ENCODE measurements at regions not wholly inside any gene's neighbourhood (a gene's known extent, or its start where the extent isn't known, plus 50 kb on each side); places are given as distances from the start of the nearest gene placed in this dataset.

DNA sequence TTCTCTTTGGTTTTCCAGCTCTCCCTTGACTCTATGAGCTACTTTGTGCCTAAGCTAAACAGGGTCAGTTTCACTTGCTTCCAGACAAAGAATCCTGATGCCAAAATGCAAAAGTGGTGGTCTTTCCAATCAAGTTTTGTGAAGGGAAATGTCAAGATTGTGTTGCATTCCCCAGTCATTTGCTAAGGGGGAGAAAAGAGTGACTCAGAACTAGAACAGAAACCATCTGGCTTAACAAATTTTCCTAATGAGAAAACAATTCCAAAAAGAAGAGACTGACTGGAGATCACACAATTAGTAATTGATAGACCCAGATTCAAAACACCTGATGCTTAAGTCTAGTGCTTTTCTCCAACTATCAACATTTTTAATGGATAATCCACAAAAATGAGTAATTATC lies 235.1 kb upstream of the DIO2 start:
- ChIA-PET CTCF (ENCODE audit: unreplicated experiment) (no interaction called here), POLR2A (no interaction called here)
- no peak for TF ChIP-seq EZH2phosphoT487 (IDR thresholded peaks at IDR 0.05; ENCODE audit: borderline replicate concordance, low read depth, low read length)
- TF ChIP-seq, protein P1, sequence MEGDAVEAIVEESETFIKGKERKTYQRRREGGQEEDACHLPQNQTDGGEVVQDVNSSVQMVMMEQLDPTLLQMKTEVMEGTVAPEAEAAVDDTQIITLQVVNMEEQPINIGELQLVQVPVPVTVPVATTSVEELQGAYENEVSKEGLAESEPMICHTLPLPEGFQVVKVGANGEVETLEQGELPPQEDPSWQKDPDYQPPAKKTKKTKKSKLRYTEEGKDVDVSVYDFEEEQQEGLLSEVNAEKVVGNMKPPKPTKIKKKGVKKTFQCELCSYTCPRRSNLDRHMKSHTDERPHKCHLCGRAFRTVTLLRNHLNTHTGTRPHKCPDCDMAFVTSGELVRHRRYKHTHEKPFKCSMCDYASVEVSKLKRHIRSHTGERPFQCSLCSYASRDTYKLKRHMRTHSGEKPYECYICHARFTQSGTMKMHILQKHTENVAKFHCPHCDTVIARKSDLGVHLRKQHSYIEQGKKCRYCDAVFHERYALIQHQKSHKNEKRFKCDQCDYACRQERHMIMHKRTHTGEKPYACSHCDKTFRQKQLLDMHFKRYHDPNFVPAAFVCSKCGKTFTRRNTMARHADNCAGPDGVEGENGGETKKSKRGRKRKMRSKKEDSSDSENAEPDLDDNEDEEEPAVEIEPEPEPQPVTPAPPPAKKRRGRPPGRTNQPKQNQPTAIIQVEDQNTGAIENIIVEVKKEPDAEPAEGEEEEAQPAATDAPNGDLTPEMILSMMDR (conservative IDR thresholded peaks at IDR 0.05; ENCODE audit: low read length) = no peak
- no peak overlapping the region for H2AFZ ChIP-seq (ENCODE audit: low read length)
- H4K20me1 ChIP-seq (ENCODE audit: insufficient read depth, low read length) = no peaks in the 10 kb centered on the region
- BruUV-seq (replicated peaks) = no TSS peak
- DNase-seq (ENCODE audit: low spot score) = no peak
- H3K4me1 ChIP-seq (ENCODE audit: insufficient read depth, low read length, poor library complexity, severe bottlenecking) = no peaks in the 10 kb centered on the region
- H3K9me2 ChIP-seq (ENCODE audit: insufficient read depth, low read length) = no peaks in the 10 kb centered on the region
- intact Hi-C loops (cut with micrococcal nuclease; ENCODE audit: unreplicated experiment) = no loop called here
- no peak overlapping the region for H3K4me3 ChIP-seq (ENCODE audit: low read depth, low read length, poor library complexity, severe bottlenecking)
- H3K36me3 ChIP-seq (ENCODE audit: insufficient read depth, low read length) = no peaks in the 10 kb centered on the region
- no peaks in the 10 kb centered on the region for H3K9me3 ChIP-seq (ENCODE audit: low read length)
- H3K4me2 ChIP-seq (ENCODE audit: low read length) = no peak overlapping the region
- H3K27ac ChIP-seq (ENCODE audit: low read depth, low read length, poor library complexity, severe bottlenecking) = no peak overlapping the region
- H3K79me2 ChIP-seq (ENCODE audit: insufficient read depth, low read depth, low read length) = no peaks in the 10 kb centered on the region

DNA sequence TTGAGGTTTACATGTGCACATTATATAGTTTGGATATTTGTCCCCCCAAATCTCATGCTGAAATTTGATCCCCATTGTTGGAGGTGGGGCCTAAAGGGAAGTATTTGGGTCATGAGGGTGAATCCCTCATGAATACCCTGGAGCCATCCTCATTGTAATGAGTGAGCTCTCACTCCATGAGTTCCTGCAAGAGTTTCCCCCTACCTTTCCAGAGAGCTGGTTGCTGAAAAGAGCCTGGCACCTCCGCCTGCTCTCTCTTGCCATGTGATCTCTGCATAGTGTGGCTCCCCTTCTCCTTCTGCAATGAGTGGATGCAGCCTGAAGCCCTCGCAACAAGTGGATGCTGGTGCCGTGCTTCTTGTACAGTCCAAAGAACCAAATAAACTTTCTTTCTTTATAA lies 234.3 kb upstream of the DIO2 start:
- H3K27ac ChIP-seq (ENCODE audit: low read depth, low read length, poor library complexity, severe bottlenecking) = no peak overlapping the region
- H3K4me2 ChIP-seq (ENCODE audit: low read length) = no peak overlapping the region
- no peaks in the 10 kb centered on the region for H3K4me1 ChIP-seq (ENCODE audit: insufficient read depth, low read length, poor library complexity, severe bottlenecking)
- ChIA-PET CTCF (ENCODE audit: unreplicated experiment) (no interaction called here), POLR2A (no interaction called here)
- no peaks in the 10 kb centered on the region for H4K20me1 ChIP-seq (ENCODE audit: insufficient read depth, low read length)
- no peak overlapping the region for H2AFZ ChIP-seq (ENCODE audit: low read length)
- H3K9me2 ChIP-seq (ENCODE audit: insufficient read depth, low read length) = no peaks in the 10 kb centered on the region
- H3K4me3 ChIP-seq (ENCODE audit: low read depth, low read length, poor library complexity, severe bottlenecking) = no peak overlapping the region
- TF ChIP-seq EZH2phosphoT487 (IDR thresholded peaks at IDR 0.05; ENCODE audit: borderline replicate concordance, low read depth, low read length) = no peak
- TF ChIP-seq, protein P1 (conservative IDR thresholded peaks at IDR 0.05; ENCODE audit: low read length) = no peak
- DNase-seq (ENCODE audit: low spot score) = no peak
- no peaks in the 10 kb centered on the region for H3K79me2 ChIP-seq (ENCODE audit: insufficient read depth, low read depth, low read length)
- no peaks in the 10 kb centered on the region for H3K9me3 ChIP-seq (ENCODE audit: low read length)
- H3K36me3 ChIP-seq (ENCODE audit: insufficient read depth, low read length) = no peaks in the 10 kb centered on the region
- intact Hi-C loops (cut with micrococcal nuclease; ENCODE audit: unreplicated experiment) = no loop called here
- no TSS peak for BruUV-seq (replicated peaks)

DNA sequence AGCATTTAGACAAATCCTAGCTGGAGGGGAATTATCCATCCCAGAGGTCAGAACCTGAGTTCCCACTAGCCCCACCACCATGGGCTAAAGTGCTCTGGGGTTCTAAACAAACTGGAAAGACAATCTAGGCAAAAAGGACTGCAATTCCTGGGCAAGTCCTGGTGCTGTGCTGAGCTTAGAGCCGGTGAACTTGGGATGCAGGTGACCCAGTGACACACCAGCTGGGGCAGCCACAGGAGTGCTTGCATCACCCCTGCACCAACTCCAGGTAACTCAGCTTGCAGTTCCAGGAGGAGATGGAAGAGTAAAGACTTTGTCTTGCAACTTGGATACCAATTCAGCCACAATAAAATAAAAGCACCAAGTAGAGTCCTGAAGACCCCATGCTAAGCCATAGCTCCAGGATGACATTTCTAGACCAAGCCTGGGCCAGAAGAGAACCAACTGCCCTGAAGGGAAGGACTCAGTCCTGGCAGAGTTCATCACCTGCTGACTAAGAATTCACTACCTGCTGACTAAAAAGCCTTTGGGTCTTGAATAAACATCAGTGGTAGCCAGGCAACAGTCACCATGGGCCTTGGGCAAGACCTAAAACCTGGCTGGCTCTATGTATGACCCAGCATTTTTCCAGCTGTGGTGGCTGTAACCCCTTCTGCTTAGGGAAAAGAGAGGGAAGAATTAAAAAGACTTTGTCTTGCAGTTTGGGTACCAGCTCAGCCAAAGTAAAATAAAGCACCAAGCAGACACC lies 223.4 kb upstream of the DIO2 start:
- Histone ChIP-seq H3K4me2 (ENCODE audit: low read length) (no peak overlapping the region), H3K27ac (ENCODE audit: low read depth, low read length, poor library complexity, severe bottlenecking) (no peak overlapping the region), H3K9me2 (ENCODE audit: insufficient read depth, low read length) (no peaks in the 10 kb centered on the region), H3K79me2 (ENCODE audit: insufficient read depth, low read depth, low read length) (no peaks in the 10 kb centered on the region), H2AFZ (ENCODE audit: low read length) (no peak overlapping the region), H3K36me3 (ENCODE audit: insufficient read depth, low read length) (no peaks in the 10 kb centered on the region), H3K4me1 (ENCODE audit: insufficient read depth, low read length, poor library complexity, severe bottlenecking) (no peaks in the 10 kb centered on the region), H4K20me1 (ENCODE audit: insufficient read depth, low read length) (no peaks in the 10 kb centered on the region), H3K4me3 (ENCODE audit: low read depth, low read length, poor library complexity, severe bottlenecking) (no peak overlapping the region), H3K9me3 (ENCODE audit: low read length) (no peaks in the 10 kb centered on the region)
- intact Hi-C loops (cut with micrococcal nuclease; ENCODE audit: unreplicated experiment) = no loop called here
- DNase-seq (ENCODE audit: low spot score) = no peak
- no TSS peak for BruUV-seq (replicated peaks)
- ChIA-PET CTCF (ENCODE audit: unreplicated experiment) (no interaction called here), POLR2A (no interaction called here)
- TF ChIP-seq, protein P1 (conservative IDR thresholded peaks at IDR 0.05; ENCODE audit: low read length) = no peak
- TF ChIP-seq EZH2phosphoT487 (IDR thresholded peaks at IDR 0.05; ENCODE audit: borderline replicate concordance, low read depth, low read length) = no peak
